GM12873 (cell line): ENCODE measurements at regions not wholly inside any gene's neighbourhood (a gene's known extent, or its start where the extent isn't known, plus 50 kb on each side); places are given as distances from the start of the nearest gene placed in this dataset.

Experiments
- CTCF ChIP-seq: IDR thresholded peaks from 2 replicates; pipeline ENCODE4 v1.5.1; 2012; ENCODE audit warnings: low read depth, mild to moderate bottlenecking, moderate library complexity, low read length, control low read depth; ENCODE audit not compliant: insufficient read depth; ENCODE audit errors: missing control alignments

GRCh38 chr20:23293689-23294088, 56.9 kb upstream of the NXT1 start:
- TF ChIP-seq CTCF = no peak

GRCh38 chr20:23291575-23292240, 58.9 kb upstream of the NXT1 start:
- no peak for TF ChIP-seq CTCF

GRCh38 chr20:23290761-23291574, 59.6 kb upstream of the NXT1 start:
- no peak for TF ChIP-seq CTCF

- no peak for TF ChIP-seq CTCF
Measured at GRCh38 chr20:23289724-23290395, 60.7 kb upstream of the NXT1 start.

GRCh38 chr20:23289249-23289648, 61.3 kb upstream of the NXT1 start:
- no peak for TF ChIP-seq CTCF

- no peak for TF ChIP-seq CTCF
Measured at GRCh38 chr20:23287354-23288190, 63.0 kb upstream of the NXT1 start.

- no peak for TF ChIP-seq CTCF
Measured at GRCh38 chr20:23286346-23286745, 64.2 kb upstream of the NXT1 start.
